ENCODE measurements at regions not wholly inside any gene's neighbourhood (a gene's known extent, or its start where the extent isn't known, plus 50 kb on each side); places are given as distances from the start of the nearest gene placed in this dataset.

DNA sequence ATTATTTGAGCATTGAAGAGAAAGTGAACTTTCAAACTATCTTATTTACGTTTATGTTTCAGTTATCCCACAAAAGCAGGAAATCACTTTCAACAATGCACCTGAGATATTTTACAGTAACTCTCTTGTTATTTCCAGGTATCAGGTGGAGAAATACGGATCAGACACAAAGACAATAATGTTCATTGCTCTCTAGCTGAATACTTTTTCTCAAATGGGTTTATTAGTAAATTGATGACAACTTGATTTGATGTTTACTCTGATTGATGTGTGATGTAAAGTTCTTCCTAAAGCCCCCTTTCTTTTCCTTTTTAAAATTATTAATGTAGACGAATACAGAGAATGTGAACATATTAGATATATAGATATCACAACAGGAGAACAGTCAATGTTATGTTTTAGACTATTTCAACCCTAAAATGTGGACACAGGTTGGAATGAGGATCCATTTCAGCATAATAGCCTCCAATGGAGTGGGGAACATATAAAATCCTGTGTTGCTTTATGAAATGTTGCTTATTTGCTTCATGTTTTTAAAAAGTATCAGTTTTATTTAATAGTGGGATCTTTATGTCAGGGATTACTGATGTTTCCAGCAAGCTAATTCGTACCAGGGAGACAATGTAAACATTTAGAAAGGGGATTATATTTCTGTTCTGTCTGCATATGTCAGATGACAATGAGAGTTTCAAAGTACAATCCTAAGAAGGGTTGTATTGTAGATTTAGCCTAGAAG lies 1522.3 kb upstream of the TPTE start:
- TF ChIP-seq CHD4 (IDR thresholded peaks at IDR 0.05; ENCODE audit: borderline replicate concordance), result no peak
- no peak for TF ChIP-seq POLR2A (IDR thresholded peaks at IDR 0.05; ENCODE audit: low read length)
- no peak for TF ChIP-seq ZFP36 (IDR thresholded peaks at IDR 0.05; ENCODE audit: borderline replicate concordance, partially characterized antibody)
- TF ChIP-seq, protein P1, sequence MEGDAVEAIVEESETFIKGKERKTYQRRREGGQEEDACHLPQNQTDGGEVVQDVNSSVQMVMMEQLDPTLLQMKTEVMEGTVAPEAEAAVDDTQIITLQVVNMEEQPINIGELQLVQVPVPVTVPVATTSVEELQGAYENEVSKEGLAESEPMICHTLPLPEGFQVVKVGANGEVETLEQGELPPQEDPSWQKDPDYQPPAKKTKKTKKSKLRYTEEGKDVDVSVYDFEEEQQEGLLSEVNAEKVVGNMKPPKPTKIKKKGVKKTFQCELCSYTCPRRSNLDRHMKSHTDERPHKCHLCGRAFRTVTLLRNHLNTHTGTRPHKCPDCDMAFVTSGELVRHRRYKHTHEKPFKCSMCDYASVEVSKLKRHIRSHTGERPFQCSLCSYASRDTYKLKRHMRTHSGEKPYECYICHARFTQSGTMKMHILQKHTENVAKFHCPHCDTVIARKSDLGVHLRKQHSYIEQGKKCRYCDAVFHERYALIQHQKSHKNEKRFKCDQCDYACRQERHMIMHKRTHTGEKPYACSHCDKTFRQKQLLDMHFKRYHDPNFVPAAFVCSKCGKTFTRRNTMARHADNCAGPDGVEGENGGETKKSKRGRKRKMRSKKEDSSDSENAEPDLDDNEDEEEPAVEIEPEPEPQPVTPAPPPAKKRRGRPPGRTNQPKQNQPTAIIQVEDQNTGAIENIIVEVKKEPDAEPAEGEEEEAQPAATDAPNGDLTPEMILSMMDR (IDR thresholded peaks at IDR 0.05), result no peak
- TF ChIP-seq, protein P2, sequence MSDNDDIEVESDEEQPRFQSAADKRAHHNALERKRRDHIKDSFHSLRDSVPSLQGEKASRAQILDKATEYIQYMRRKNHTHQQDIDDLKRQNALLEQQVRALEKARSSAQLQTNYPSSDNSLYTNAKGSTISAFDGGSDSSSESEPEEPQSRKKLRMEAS (IDR thresholded peaks at IDR 0.05), result peak; percentile 14
- TF ChIP-seq ZNF302 (CRISPR knock-in tag; IDR thresholded peaks at IDR 0.05), result no peak
- no peak for TF ChIP-seq SREBF2 (IDR thresholded peaks at IDR 0.05)
- TF ChIP-seq RAD21 (conservative IDR thresholded peaks at IDR 0.05 in 1 of 2, IDR thresholded peaks at IDR 0.05 in 1 of 2), result no peak

Measured in A549 (cell line).